ENCODE measurements at regions not wholly inside any gene's neighbourhood (a gene's known extent, or its start where the extent isn't known, plus 50 kb on each side); places are given as distances from the start of the nearest gene placed in this dataset.

DNA sequence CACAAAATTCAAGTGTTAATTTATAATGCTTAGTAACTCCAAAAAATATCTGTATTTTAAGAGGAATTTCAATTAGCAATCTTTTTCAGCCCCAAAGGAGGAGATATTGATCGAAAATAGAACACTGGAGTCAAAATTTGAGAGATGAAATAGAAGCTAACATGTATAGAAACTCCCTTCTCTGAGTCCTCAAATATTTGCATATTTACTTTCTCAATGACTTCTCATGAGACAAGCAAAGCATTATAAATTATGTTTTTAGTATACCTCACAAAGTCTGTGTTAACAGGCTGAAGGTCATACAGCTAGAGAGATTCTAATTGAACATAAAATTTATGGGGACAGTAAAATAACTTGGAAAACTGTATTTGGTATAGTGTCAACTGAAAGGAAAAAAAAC is 260.5 kb downstream of the GPAM start:
- Histone ChIP-seq H3K27ac (no peak overlapping the region), H3K4me1 (ENCODE audit: control insufficient read depth in 1 of 2, low read depth in 2 of 2) (no peaks in the 10 kb centered on the region), H3K9me3 (no peaks in the 10 kb centered on the region), H3K4me3 (no peak overlapping the region), H3K27me3 (replicated peaks; ENCODE audit: insufficient read depth) (no peaks in the 10 kb centered on the region), H3K36me3 (no peaks in the 10 kb centered on the region)
- DNase-seq (ENCODE audit: low spot score): no peak
- TF ChIP-seq, protein P1, sequence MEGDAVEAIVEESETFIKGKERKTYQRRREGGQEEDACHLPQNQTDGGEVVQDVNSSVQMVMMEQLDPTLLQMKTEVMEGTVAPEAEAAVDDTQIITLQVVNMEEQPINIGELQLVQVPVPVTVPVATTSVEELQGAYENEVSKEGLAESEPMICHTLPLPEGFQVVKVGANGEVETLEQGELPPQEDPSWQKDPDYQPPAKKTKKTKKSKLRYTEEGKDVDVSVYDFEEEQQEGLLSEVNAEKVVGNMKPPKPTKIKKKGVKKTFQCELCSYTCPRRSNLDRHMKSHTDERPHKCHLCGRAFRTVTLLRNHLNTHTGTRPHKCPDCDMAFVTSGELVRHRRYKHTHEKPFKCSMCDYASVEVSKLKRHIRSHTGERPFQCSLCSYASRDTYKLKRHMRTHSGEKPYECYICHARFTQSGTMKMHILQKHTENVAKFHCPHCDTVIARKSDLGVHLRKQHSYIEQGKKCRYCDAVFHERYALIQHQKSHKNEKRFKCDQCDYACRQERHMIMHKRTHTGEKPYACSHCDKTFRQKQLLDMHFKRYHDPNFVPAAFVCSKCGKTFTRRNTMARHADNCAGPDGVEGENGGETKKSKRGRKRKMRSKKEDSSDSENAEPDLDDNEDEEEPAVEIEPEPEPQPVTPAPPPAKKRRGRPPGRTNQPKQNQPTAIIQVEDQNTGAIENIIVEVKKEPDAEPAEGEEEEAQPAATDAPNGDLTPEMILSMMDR (IDR thresholded peaks at IDR 0.05): no peak
- no peak for ATAC-seq (ENCODE audit: insufficient number of reproducible peaks, low FRiP score, low read depth)

DNA sequence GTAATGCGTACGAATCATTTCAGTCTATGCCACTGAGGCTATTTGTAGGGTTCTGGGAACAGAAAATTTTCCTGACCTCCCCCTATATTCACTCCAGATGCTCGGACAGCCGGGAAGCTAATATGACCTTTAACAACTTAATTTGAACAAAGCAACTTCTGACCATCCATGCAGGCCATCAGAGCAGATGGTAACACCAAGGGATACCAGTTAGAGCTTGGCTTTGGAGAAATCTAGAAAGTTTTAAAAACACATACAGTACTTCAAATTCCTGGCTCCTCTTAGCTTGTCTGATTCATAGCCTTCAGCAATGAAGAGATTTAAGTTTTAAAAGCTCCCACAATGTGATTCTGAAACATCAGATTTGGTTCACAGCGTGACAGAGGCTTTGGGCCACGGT is 257.3 kb downstream of the GPAM start:
- no peaks in the 10 kb centered on the region for H3K9me3 ChIP-seq
- TF ChIP-seq, protein P1 (IDR thresholded peaks at IDR 0.05): no peak
- DNase-seq (ENCODE audit: low spot score) (no peak), ATAC-seq (ENCODE audit: insufficient number of reproducible peaks, low FRiP score, low read depth) (no peak)
- H3K4me3 ChIP-seq: no peak overlapping the region
- H3K27me3 ChIP-seq (replicated peaks; ENCODE audit: insufficient read depth): no peaks in the 10 kb centered on the region
- no peaks in the 10 kb centered on the region for H3K36me3 ChIP-seq
- no peaks in the 10 kb centered on the region for H3K4me1 ChIP-seq (ENCODE audit: control insufficient read depth in 1 of 2, low read depth in 2 of 2)
- H3K27ac ChIP-seq: no peak overlapping the region

DNA sequence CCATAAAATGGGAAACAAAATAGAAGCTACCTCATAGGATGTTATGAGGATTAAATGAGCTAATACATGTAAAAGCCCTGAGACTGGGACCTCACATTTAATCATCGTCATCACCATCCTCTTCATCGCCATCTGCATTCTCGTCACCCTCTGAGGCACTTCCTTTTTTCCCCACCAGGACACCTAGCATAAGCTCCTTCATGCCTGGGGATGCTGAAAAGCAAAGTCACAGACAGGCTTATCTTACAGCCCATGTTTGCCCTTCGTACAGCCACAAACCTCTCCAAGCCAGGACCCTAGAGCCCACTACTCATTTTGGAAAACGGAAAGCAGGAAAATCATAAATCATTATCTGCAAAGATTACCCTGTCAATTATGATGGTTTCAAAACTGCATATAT is 249.6 kb downstream of the GPAM start:
- ATAC-seq (ENCODE audit: insufficient number of reproducible peaks, low FRiP score, low read depth) (no peak), DNase-seq (ENCODE audit: low spot score) (no peak)
- no peak overlapping the region for H3K27ac ChIP-seq
- no peaks in the 10 kb centered on the region for H3K27me3 ChIP-seq (replicated peaks; ENCODE audit: insufficient read depth)
- TF ChIP-seq, protein P1 (IDR thresholded peaks at IDR 0.05): no peak
- no peaks in the 10 kb centered on the region for H3K9me3 ChIP-seq
- no peaks in the 10 kb centered on the region for H3K4me1 ChIP-seq (ENCODE audit: control insufficient read depth in 1 of 2, low read depth in 2 of 2)
- no peaks in the 10 kb centered on the region for H3K36me3 ChIP-seq
- H3K4me3 ChIP-seq: no peak overlapping the region

DNA sequence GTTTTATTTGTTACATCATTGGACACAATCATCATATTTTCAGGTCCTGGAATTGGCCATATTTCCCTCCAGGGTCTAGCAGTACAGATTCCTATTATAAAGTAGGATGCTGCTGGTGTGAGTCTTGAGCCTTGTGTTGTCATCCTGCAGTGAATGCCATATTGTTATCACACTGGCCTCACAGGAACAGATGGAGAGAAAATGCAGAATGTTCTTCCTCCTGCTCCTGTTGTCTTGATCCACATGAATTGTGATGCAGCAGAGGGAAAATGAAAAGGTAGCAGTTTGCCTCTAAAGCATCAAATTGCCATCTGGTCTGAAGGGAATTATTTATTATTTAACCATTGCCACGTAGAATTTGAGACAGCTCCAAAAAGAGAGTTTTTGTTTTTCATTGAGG is 248.6 kb downstream of the GPAM start:
- Histone ChIP-seq H3K27ac (no peak overlapping the region), H3K36me3 (no peaks in the 10 kb centered on the region), H3K4me3 (no peak overlapping the region), H3K27me3 (replicated peaks; ENCODE audit: insufficient read depth) (no peaks in the 10 kb centered on the region), H3K9me3 (no peaks in the 10 kb centered on the region), H3K4me1 (ENCODE audit: control insufficient read depth in 1 of 2, low read depth in 2 of 2) (no peaks in the 10 kb centered on the region)
- TF ChIP-seq, protein P1 (IDR thresholded peaks at IDR 0.05): no peak
- no peak for DNase-seq (ENCODE audit: low spot score)
- ATAC-seq (ENCODE audit: insufficient number of reproducible peaks, low FRiP score, low read depth): no peak

DNA sequence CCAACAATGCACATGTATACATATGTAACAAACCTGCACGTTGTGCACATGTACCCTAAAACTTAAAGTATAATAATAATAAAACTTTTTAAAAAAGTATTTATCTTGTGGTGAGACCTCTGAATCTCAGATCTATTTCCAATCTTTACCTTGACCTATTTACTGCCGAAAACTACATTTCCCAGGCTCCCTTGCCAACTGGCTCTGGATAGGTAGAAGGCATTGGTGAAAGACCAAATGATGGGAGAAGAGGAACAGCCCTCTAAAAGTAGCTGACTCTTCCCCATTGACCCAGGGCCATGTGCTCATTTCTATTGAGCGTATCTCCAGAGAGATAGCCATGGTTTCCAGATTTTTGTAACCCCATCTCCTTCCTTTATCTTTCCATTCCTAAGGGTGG is 247.4 kb downstream of the GPAM start:
- H3K4me3 ChIP-seq: no peak overlapping the region
- no peaks in the 10 kb centered on the region for H3K9me3 ChIP-seq
- TF ChIP-seq, protein P1 (IDR thresholded peaks at IDR 0.05): no peak
- H3K27me3 ChIP-seq (replicated peaks; ENCODE audit: insufficient read depth): no peaks in the 10 kb centered on the region
- ATAC-seq (ENCODE audit: insufficient number of reproducible peaks, low FRiP score, low read depth) (no peak), DNase-seq (ENCODE audit: low spot score) (no peak)
- no peaks in the 10 kb centered on the region for H3K36me3 ChIP-seq
- H3K4me1 ChIP-seq (ENCODE audit: control insufficient read depth in 1 of 2, low read depth in 2 of 2): no peaks in the 10 kb centered on the region
- no peak overlapping the region for H3K27ac ChIP-seq
